ENCODE measurements at regions not wholly inside any gene's neighbourhood (a gene's known extent, or its start where the extent isn't known, plus 50 kb on each side); places are given as distances from the start of the nearest gene placed in this dataset.

DNA sequence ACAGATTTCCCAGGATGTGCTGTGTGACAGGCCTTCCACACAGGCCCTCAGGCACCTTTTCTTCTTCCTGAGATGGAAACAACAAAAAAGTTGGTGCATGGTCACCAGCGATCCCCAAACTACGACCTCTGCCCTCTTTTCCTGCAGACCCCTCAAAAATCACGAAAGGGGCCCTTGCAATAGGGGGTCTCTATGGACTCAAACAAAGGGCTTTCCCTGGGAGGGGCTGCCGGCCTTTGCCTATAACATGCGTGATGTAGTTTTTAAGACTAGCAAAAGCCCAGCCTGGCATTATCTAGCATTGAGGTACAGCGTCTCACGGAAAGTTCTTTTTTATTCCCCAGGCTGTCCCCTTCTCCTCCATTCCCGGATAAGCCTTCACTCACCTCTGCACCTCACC is 71.2 kb downstream of the DIO3 start:
- ATAC-seq (no peak), DNase-seq (no peak)
- Histone ChIP-seq H3K27ac (no peak overlapping the region), H3K36me3 (no peaks in the 10 kb centered on the region), H3K27me3 (peaks cover 3% of the 10 kb centered on the region), H3K4me3 (no peak overlapping the region), H3K9me3 (no peaks in the 10 kb centered on the region), H3K4me1 (peaks cover 14% of the 10 kb centered on the region)
- TF ChIP-seq, protein P1, sequence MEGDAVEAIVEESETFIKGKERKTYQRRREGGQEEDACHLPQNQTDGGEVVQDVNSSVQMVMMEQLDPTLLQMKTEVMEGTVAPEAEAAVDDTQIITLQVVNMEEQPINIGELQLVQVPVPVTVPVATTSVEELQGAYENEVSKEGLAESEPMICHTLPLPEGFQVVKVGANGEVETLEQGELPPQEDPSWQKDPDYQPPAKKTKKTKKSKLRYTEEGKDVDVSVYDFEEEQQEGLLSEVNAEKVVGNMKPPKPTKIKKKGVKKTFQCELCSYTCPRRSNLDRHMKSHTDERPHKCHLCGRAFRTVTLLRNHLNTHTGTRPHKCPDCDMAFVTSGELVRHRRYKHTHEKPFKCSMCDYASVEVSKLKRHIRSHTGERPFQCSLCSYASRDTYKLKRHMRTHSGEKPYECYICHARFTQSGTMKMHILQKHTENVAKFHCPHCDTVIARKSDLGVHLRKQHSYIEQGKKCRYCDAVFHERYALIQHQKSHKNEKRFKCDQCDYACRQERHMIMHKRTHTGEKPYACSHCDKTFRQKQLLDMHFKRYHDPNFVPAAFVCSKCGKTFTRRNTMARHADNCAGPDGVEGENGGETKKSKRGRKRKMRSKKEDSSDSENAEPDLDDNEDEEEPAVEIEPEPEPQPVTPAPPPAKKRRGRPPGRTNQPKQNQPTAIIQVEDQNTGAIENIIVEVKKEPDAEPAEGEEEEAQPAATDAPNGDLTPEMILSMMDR (IDR thresholded peaks at IDR 0.05) = no peak
- intact Hi-C loops (cut with DNase I) = no loop called here

DNA sequence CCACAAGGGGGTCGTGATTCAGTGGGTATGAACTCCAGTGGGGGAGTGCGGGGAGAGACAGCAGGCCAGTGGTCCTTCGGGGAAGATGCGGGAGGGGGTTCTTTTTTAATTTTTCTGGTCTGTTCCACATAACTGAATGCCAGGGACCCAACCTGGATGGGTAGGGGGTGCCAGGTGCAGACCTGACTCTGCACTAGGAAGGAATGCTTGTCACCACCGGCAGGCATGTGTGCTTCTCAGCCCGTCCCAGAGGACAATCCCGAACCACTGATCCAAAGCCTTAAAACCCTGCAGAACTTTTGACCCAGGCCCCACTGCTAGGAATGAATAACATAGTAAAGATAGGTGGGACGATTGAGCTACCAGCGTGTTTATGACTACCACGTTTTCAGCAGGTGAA is 72.0 kb downstream of the DIO3 start:
- no peak for ATAC-seq
- Histone ChIP-seq H3K36me3 (no peaks in the 10 kb centered on the region), H3K27ac (no peak overlapping the region), H3K27me3 (peaks cover 7% of the 10 kb centered on the region), H3K9me3 (no peaks in the 10 kb centered on the region), H3K4me1 (peaks cover 6% of the 10 kb centered on the region), H3K4me3 (no peak overlapping the region)
- TF ChIP-seq, protein P1 (IDR thresholded peaks at IDR 0.05) = no peak
- intact Hi-C loops (cut with DNase I) = no loop called here
- no peak for DNase-seq

DNA sequence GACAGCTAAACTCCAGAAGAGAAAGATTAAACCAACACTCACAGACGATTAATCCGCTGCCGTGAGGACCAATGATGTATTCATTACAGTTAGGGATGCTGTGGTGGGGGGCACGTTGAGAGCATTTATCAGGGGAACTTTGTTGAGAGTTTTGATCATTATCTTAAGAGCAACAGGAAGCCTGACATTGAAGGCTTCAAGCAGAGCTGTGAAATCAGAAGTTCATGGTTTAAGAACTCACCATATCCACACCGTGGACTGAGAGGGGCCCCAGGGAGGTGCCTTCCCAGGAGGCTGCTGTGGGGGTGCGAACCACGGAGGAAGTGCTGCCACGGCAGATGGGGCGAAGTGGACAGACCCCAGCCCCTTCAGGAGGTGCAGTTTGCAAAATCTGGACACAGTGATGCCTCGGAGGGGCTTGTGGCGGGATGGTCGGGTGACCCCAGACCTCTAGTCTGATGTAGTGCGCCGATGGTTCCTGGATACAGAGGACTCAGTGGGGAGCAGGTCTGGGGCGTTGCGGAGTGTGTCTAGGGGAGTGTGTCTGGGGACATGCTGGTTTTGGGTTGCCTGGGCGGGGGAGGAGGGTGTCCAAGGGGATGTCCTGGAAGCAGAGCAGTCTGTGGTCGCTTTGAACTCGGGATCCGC is 73.0 kb downstream of the DIO3 start:
- no peak for ATAC-seq
- Histone ChIP-seq H3K27me3 (peaks cover 12% of the 10 kb centered on the region), H3K27ac (no peak overlapping the region), H3K36me3 (no peaks in the 10 kb centered on the region), H3K4me3 (no peak overlapping the region), H3K4me1 (no peaks in the 10 kb centered on the region), H3K9me3 (no peaks in the 10 kb centered on the region)
- TF ChIP-seq, protein P1 (IDR thresholded peaks at IDR 0.05) = no peak
- DNase-seq = no peak
- intact Hi-C loops (cut with DNase I) = no loop called here

DNA sequence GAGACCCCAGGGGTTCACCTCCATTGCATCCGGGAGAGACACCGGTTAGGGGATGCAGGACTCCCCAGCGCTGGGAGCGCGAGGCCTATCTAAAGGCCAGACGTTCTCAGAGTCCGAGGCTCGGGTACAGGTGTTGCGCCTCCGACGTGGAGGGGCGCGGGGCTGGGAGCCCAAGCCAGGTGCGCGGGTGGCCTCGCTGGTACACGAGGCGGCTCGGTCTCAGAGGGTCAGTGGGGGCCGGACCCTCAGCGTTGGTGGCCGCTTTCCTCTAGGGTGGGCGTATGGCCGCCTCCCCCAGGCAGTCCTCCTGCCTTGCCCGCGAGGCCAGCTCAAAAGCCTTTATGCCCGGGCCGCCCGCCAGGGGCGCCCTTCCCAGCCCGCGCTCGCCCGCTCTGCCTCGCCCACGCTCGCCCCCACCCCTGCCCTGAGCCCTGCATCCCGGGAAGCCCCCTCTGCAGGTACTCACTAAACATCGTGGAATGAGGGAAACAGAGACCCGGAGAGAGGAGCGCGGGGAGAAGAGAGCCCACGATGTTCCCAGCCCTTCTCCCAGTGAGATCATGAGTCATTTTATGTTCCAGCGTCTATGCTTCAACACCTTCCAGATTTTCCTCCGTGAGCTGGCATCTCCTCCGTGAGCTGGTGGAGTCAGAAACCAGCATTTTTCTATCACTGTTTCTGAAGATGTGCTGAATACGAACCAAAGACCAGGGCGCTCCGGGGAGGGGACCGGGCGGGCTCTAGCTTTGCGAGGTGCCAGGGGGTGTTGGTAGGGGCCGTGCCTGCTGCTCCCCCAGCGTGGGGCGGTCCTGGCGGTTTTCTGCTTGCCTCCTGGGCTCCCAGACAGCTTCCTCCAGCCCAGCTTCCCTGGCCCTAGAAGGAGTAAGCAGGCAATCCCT is 73.8 kb downstream of the DIO3 start:
- ATAC-seq = peak; percentile 35
- Histone ChIP-seq H3K27ac (no peak overlapping the region), H3K27me3 (peaks cover 14% of the 10 kb centered on the region), H3K4me3 (no peak overlapping the region), H3K9me3 (no peaks in the 10 kb centered on the region), H3K36me3 (no peaks in the 10 kb centered on the region), H3K4me1 (no peaks in the 10 kb centered on the region)
- intact Hi-C loops (cut with DNase I) = no loop called here
- DNase-seq = no peak
- TF ChIP-seq, protein P1 (IDR thresholded peaks at IDR 0.05) = no peak

DNA sequence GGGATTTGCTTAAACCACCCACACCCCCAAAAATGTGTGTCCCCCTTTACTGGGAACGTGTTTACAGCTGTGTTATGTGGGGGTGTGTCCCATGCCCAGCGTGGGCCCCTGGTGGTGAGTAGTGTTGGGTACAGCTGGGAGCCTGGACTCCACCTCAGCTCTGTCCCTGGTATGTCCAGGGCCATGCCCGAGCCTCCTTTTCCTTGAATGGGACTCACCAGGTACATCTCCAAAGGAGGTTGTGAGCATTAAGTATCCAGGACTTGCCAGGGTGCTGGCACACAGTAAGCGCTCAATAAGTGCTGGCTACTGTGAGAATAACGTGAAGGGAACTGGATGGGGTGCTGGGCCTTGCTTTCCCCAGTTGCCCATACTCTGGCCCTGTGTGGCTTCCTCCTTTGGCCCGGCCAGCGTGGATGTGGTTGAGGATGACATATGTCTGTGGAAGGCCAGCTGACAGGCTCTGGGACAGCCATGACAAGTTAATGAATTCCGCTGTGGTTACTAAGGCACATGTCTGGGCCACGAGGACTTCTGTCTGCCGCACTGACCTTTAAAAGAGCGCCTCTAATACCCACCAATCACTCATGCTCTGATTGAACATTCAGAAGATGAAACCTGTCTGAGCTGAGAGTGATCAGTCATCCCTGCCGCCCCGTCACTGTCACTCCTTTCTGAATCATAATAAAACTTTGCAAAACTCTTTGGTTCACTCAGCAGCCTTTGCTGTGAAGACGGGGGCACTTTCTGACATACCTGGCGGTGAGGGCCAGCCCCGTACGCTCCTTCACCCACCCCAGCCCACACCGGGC is 74.7 kb downstream of the DIO3 start:
- H3K36me3 ChIP-seq = no peaks in the 10 kb centered on the region
- intact Hi-C loops (cut with DNase I) = no loop called here
- no peak overlapping the region for H3K4me3 ChIP-seq
- ATAC-seq (peak; percentile 60), DNase-seq (no peak)
- no peak overlapping the region for H3K27ac ChIP-seq
- H3K4me1 ChIP-seq = no peaks in the 10 kb centered on the region
- no peaks in the 10 kb centered on the region for H3K9me3 ChIP-seq
- TF ChIP-seq, protein P1 (IDR thresholded peaks at IDR 0.05) = no peak
- H3K27me3 ChIP-seq = peaks cover 14% of the 10 kb centered on the region

Data from upper lobe of right lung (tissue), 1 donor.